ENCODE measurements at regions not wholly inside any gene's neighbourhood (a gene's known extent, or its start where the extent isn't known, plus 50 kb on each side); places are given as distances from the start of the nearest gene placed in this dataset.

DNA sequence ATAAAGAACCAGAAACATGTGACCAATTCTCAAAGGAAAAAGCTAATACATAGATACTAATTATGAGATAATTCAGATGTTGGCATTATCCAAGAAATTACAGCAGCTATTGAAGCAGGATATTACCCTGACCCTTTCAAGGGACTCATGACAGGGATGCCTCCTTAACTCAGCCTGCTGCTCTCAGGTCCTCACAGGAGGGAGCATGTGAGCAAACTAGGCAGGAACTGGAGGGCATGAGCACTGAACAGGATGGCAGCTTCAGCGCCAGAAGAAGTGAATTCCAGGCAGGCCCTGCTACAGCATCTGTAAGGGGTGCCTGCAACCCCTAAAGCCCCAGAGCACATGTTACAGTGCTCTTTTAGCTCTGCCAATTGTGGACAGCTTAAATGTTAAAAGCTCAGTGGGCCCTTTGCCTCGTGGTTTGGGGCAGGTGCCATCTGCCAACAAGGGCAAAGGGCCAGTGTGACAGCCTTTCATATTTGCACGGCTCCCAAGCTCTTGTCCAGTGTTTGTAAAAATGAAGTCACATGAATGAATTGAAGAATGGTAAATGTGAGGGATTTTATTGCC lies 464.7 kb upstream of the COX7C start:
- no peaks in the 10 kb centered on the region for H3K4me1 ChIP-seq (ENCODE audit: insufficient read depth, poor library complexity, severe bottlenecking)
- peaks cover 5% of the 10 kb centered on the region for H3K27me3 ChIP-seq (ENCODE audit: insufficient read depth, poor library complexity, severe bottlenecking)
- H3K36me3 ChIP-seq (ENCODE audit: low read depth), result no peaks in the 10 kb centered on the region
- ATAC-seq (ENCODE audit: low read depth) (no peak), DNase-seq (ENCODE audit: low spot score) (no peak)
- H3K4me3 ChIP-seq (ENCODE audit: severe bottlenecking), result no peak overlapping the region
- H3K9me3 ChIP-seq (ENCODE audit: severe bottlenecking), result no peaks in the 10 kb centered on the region
- H3K27ac ChIP-seq (ENCODE audit: poor library complexity, severe bottlenecking), result no peak overlapping the region
- TF ChIP-seq, protein P1, sequence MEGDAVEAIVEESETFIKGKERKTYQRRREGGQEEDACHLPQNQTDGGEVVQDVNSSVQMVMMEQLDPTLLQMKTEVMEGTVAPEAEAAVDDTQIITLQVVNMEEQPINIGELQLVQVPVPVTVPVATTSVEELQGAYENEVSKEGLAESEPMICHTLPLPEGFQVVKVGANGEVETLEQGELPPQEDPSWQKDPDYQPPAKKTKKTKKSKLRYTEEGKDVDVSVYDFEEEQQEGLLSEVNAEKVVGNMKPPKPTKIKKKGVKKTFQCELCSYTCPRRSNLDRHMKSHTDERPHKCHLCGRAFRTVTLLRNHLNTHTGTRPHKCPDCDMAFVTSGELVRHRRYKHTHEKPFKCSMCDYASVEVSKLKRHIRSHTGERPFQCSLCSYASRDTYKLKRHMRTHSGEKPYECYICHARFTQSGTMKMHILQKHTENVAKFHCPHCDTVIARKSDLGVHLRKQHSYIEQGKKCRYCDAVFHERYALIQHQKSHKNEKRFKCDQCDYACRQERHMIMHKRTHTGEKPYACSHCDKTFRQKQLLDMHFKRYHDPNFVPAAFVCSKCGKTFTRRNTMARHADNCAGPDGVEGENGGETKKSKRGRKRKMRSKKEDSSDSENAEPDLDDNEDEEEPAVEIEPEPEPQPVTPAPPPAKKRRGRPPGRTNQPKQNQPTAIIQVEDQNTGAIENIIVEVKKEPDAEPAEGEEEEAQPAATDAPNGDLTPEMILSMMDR (IDR thresholded peaks at IDR 0.05; ENCODE audit: poor library complexity, severe bottlenecking), result no peak

DNA sequence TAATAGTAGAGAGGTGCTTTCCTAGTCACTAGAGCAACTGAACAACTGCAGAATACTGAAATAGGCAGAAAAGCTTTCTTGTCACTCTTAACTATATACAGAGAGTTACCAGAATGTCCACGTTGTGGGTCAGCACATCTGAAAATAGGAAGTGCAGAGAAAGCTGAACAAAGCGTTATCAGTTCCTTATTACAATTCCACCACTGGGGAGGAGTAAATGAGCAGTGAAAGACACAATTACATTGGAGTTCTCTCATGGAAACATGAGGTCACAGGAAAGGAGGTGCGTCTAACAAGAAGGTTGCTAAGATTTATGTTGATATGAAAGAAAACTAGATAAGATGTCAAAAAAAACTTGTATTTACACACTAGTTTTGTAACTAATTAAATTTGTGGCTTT lies 461.9 kb upstream of the COX7C start:
- ATAC-seq (ENCODE audit: low read depth) (no peak), DNase-seq (ENCODE audit: low spot score) (no peak)
- TF ChIP-seq, protein P1 (IDR thresholded peaks at IDR 0.05; ENCODE audit: poor library complexity, severe bottlenecking), result no peak

DNA sequence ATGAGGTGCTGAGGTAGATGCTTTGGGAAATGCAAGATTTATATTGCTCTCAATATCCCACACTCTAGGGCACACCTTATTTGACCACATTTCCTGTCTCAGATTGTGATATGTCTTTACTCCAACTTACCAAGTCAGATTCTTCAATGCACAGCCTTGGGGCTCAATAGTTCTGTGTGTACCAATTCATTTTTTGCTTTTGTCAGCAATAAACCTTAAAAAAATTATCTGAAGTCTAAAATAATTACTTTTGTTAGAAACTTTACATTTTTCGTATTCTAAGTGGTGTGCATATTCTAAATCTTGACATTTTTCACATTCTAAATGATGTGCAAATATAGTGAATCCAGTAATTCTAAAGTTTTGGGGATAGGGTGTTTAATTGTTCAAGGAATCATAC lies 447.5 kb upstream of the COX7C start:
- DNase-seq (ENCODE audit: low spot score) (no peak), ATAC-seq (ENCODE audit: low read depth) (no peak)
- H3K4me1 ChIP-seq (ENCODE audit: insufficient read depth, poor library complexity, severe bottlenecking), result no peaks in the 10 kb centered on the region
- H3K4me3 ChIP-seq (ENCODE audit: severe bottlenecking), result no peak overlapping the region
- H3K27ac ChIP-seq (ENCODE audit: poor library complexity, severe bottlenecking), result no peak overlapping the region
- peaks cover 9% of the 10 kb centered on the region for H3K27me3 ChIP-seq (ENCODE audit: insufficient read depth, poor library complexity, severe bottlenecking)
- TF ChIP-seq, protein P1 (IDR thresholded peaks at IDR 0.05; ENCODE audit: poor library complexity, severe bottlenecking), result no peak
- no peaks in the 10 kb centered on the region for H3K9me3 ChIP-seq (ENCODE audit: severe bottlenecking)
- no peaks in the 10 kb centered on the region for H3K36me3 ChIP-seq (ENCODE audit: low read depth)

More for the DNA sequence above, 461.9 kb upstream of the COX7C start:
- peaks cover 11% of the 10 kb centered on the region for H3K27me3 ChIP-seq (ENCODE audit: insufficient read depth, poor library complexity, severe bottlenecking)
- H3K36me3 ChIP-seq (ENCODE audit: low read depth), result no peaks in the 10 kb centered on the region
- no peaks in the 10 kb centered on the region for H3K9me3 ChIP-seq (ENCODE audit: severe bottlenecking)
- H3K27ac ChIP-seq (ENCODE audit: poor library complexity, severe bottlenecking), result no peak overlapping the region
- no peaks in the 10 kb centered on the region for H3K4me1 ChIP-seq (ENCODE audit: insufficient read depth, poor library complexity, severe bottlenecking)
- no peak overlapping the region for H3K4me3 ChIP-seq (ENCODE audit: severe bottlenecking)

DNA sequence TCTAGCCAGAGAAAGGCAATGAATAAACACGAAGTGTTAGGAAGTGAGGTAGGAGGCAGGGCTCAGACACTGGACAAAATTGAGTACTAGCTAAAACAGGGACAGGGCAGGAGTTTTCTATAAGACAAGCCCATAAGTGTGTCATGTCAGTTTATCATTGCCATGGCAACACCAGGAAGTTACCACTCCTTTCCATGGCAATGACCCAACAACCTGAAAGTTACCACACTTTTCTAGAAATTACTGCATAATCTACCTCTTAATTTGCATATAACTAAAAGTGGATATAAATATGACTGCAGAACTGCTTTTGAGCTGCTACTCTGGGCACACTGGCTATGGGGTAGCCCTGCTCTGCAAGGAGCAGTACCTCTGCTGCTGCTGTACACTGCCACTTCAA lies 442.5 kb upstream of the COX7C start:
- peaks cover 6% of the 10 kb centered on the region for H3K27me3 ChIP-seq (ENCODE audit: insufficient read depth, poor library complexity, severe bottlenecking)
- DNase-seq (ENCODE audit: low spot score), result no peak
- no peaks in the 10 kb centered on the region for H3K4me1 ChIP-seq (ENCODE audit: insufficient read depth, poor library complexity, severe bottlenecking)
- H3K36me3 ChIP-seq (ENCODE audit: low read depth), result no peaks in the 10 kb centered on the region
- no peak overlapping the region for H3K4me3 ChIP-seq (ENCODE audit: severe bottlenecking)
- H3K9me3 ChIP-seq (ENCODE audit: severe bottlenecking), result no peaks in the 10 kb centered on the region
- ATAC-seq (ENCODE audit: low read depth), result peak; percentile 33; the same call in 1 of the 3 replicates
- no peak overlapping the region for H3K27ac ChIP-seq (ENCODE audit: poor library complexity, severe bottlenecking)
- TF ChIP-seq, protein P1 (IDR thresholded peaks at IDR 0.05; ENCODE audit: poor library complexity, severe bottlenecking), result no peak

DNA sequence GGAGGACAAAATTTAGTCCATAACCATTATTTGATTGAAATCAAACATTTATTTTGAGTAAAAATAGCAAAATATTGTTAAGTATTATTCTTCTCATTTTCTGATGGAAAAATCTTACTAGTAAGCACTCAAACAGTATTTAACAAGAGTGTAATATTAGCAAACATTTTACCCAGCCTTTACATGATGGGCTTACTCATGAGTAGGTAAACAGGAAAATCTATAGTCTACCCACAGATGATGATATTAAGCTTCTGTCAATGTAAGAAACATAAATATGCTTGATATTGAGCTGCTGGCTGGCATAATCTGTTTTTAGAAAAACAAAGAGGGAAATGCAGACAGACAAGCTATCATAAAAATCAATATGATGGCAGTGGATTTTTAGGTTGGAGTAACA lies 418.5 kb upstream of the COX7C start:
- Histone ChIP-seq H3K27me3 (ENCODE audit: insufficient read depth, poor library complexity, severe bottlenecking) (peaks cover 30% of the 10 kb centered on the region), H3K4me1 (ENCODE audit: insufficient read depth, poor library complexity, severe bottlenecking) (no peaks in the 10 kb centered on the region), H3K9me3 (ENCODE audit: severe bottlenecking) (no peaks in the 10 kb centered on the region), H3K4me3 (ENCODE audit: severe bottlenecking) (no peak overlapping the region), H3K36me3 (ENCODE audit: low read depth) (no peaks in the 10 kb centered on the region), H3K27ac (ENCODE audit: poor library complexity, severe bottlenecking) (no peak overlapping the region)
- DNase-seq (ENCODE audit: low spot score) (no peak), ATAC-seq (ENCODE audit: low read depth) (no peak)
- TF ChIP-seq, protein P1 (IDR thresholded peaks at IDR 0.05; ENCODE audit: poor library complexity, severe bottlenecking), result no peak

Measured in RWPE2 (cell line).